ENCODE measurements at regions not wholly inside any gene's neighbourhood (a gene's known extent, or its start where the extent isn't known, plus 50 kb on each side); places are given as distances from the start of the nearest gene placed in this dataset.

DNA sequence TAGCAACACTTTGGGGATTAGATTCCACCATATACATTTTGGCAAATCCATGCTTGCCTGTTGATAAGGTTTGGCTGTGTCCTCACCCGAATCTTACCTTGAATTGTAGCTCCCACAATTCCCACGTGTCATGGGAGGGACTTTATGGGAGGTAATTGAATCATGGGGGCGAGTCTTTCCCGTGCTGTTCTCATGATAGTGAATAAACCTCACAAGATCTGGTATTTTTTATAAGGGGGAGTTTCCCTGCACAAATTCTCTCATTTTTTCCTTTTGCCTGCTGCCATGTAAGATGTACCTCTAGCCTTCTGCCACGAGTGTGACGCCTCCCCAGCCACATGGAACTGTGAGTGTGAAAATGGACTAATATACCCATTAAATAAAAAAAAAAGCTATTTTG is 265.3 kb downstream of the MRPL39 start (continued):
- TF ChIP-seq, protein P1, sequence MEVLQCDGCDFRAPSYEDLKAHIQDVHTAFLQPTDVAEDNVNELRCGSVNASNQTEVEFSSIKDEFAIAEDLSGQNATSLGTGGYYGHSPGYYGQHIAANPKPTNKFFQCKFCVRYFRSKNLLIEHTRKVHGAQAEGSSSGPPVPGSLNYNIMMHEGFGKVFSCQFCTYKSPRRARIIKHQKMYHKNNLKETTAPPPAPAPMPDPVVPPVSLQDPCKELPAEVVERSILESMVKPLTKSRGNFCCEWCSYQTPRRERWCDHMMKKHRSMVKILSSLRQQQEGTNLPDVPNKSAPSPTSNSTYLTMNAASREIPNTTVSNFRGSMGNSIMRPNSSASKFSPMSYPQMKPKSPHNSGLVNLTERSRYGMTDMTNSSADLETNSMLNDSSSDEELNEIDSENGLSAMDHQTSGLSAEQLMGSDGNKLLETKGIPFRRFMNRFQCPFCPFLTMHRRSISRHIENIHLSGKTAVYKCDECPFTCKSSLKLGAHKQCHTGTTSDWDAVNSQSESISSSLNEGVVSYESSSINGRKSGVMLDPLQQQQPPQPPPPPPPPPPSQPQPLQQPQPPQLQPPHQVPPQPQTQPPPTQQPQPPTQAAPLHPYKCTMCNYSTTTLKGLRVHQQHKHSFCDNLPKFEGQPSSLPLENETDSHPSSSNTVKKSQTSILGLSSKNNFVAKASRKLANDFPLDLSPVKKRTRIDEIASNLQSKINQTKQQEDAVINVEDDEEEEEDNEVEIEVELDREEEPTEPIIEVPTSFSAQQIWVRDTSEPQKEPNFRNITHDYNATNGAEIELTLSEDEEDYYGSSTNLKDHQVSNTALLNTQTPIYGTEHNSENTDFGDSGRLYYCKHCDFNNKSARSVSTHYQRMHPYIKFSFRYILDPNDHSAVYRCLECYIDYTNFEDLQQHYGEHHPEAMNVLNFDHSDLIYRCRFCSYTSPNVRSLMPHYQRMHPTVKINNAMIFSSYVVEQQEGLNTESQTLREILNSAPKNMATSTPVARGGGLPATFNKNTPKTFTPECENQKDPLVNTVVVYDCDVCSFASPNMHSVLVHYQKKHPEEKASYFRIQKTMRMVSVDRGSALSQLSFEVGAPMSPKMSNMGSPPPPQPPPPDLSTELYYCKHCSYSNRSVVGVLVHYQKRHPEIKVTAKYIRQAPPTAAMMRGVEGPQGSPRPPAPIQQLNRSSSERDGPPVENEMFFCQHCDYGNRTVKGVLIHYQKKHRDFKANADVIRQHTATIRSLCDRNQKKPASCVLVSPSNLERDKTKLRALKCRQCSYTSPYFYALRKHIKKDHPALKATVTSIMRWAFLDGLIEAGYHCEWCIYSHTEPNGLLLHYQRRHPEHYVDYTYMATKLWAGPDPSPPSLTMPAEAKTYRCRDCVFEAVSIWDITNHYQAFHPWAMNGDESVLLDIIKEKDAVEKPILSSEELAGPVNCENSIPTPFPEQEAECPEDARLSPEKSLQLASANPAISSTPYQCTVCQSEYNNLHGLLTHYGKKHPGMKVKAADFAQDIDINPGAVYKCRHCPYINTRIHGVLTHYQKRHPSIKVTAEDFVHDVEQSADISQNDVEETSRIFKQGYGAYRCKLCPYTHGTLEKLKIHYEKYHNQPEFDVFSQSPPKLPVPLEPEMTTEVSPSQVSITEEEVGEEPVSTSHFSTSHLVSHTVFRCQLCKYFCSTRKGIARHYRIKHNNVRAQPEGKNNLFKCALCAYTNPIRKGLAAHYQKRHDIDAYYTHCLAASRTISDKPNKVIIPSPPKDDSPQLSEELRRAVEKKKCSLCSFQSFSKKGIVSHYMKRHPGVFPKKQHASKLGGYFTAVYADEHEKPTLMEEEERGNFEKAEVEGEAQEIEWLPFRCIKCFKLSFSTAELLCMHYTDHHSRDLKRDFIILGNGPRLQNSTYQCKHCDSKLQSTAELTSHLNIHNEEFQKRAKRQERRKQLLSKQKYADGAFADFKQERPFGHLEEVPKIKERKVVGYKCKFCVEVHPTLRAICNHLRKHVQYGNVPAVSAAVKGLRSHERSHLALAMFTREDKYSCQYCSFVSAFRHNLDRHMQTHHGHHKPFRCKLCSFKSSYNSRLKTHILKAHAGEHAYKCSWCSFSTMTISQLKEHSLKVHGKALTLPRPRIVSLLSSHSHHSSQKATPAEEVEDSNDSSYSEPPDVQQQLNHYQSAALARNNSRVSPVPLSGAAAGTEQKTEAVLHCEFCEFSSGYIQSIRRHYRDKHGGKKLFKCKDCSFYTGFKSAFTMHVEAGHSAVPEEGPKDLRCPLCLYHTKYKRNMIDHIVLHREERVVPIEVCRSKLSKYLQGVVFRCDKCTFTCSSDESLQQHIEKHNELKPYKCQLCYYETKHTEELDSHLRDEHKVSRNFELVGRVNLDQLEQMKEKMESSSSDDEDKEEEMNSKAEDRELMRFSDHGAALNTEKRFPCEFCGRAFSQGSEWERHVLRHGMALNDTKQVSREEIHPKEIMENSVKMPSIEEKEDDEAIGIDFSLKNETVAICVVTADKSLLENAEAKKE (CRISPR knock-in tag; IDR thresholded peaks at IDR 0.05): no peak
- no peak for TF ChIP-seq POLR2AphosphoS5 (IDR thresholded peaks at IDR 0.05; ENCODE audit: low read depth)

DNA sequence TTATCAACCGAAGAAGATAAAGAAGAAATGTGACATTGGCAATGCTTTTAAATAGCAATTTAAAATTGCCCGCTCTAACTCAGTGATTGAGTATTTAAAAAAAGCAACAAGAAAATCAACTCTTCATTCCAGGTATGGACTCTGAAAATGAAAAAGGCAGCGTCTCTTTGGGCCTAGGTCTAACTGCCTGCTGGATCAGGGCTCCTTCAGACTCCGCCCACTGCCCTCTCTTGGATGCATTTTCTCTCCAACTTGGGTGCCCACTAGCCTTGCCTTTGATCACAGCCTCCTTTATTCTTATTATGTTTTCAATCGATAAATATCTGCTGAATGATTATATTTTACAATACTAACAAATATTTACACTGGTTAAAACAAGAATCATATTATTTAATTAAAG is 268.9 kb downstream of the MRPL39 start:
- H3K9me3 Mint-ChIP-seq: no peaks in the 10 kb centered on the region; the same call in 2 of the 3 replicates
- peak overlapping the region; percentile 66 for H3K4me2 ChIP-seq
- H3K36me3 ChIP-seq (ENCODE audit: insufficient read depth): no peaks in the 10 kb centered on the region
- DNase-seq (ENCODE audit: low spot score) (peak; percentile 30), ATAC-seq (peak; percentile 74)
- H3K27ac Mint-ChIP-seq: no peak overlapping the region
- H3K4me1 ChIP-seq (ENCODE audit: insufficient read depth): peaks cover 40% of the 10 kb centered on the region
- H3K27me3 Mint-ChIP-seq (ENCODE audit: insufficient read depth, low read depth, poor library complexity): no peaks in the 10 kb centered on the region
- H3F3A ChIP-seq (replicated peaks; ENCODE audit: low read depth): no peaks in the 10 kb centered on the region
- peaks cover 3% of the 10 kb centered on the region; the same call in 1 of the 3 replicates for H3K36me3 Mint-ChIP-seq (ENCODE audit: low read depth)
- H3K27me3 ChIP-seq (ENCODE audit: insufficient read depth): no peaks in the 10 kb centered on the region
- no peaks in the 10 kb centered on the region for H3K79me2 ChIP-seq (replicated peaks; ENCODE audit: insufficient read depth)
- no peak overlapping the region for H3K27ac ChIP-seq (ENCODE audit: low read depth)
- H3K4me1 Mint-ChIP-seq: peaks cover 41% of the 10 kb centered on the region
- no peak overlapping the region for H2AFZ ChIP-seq
- H4K20me1 ChIP-seq (replicated peaks; ENCODE audit: insufficient read depth): no peaks in the 10 kb centered on the region
- H3K4me3 ChIP-seq: 0 out of 2 replicates have a peak overlapping the region, but pooled peaks have one; percentile 2
- no peaks in the 10 kb centered on the region for H3K9me2 ChIP-seq (ENCODE audit: insufficient read depth)
- H3K4me3 Mint-ChIP-seq: no peak overlapping the region
- no peak for TF ChIP-seq ZNF331 (CRISPR knock-in tag; IDR thresholded peaks at IDR 0.05; ENCODE audit: low read depth)
- TF ChIP-seq POLR2AphosphoS5 (IDR thresholded peaks at IDR 0.05; ENCODE audit: low read depth): no peak
- TF ChIP-seq JUNB (IDR thresholded peaks at IDR 0.05; ENCODE audit: unreplicated experiment): no peak
- TF ChIP-seq CREB1 (CRISPR knock-in tag; IDR thresholded peaks at IDR 0.05; ENCODE audit: low read depth): no peak
- TF ChIP-seq REST (IDR thresholded peaks at IDR 0.05; ENCODE audit: unreplicated experiment): no peak
- TF ChIP-seq, protein P2, sequence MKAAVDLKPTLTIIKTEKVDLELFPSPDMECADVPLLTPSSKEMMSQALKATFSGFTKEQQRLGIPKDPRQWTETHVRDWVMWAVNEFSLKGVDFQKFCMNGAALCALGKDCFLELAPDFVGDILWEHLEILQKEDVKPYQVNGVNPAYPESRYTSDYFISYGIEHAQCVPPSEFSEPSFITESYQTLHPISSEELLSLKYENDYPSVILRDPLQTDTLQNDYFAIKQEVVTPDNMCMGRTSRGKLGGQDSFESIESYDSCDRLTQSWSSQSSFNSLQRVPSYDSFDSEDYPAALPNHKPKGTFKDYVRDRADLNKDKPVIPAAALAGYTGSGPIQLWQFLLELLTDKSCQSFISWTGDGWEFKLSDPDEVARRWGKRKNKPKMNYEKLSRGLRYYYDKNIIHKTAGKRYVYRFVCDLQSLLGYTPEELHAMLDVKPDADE (IDR thresholded peaks at IDR 0.05): no peak
- TF ChIP-seq CTCF (conservative IDR thresholded peaks at IDR 0.05; ENCODE audit: low read depth in 2 of 2): no peak
- TF ChIP-seq ZNF114 (CRISPR knock-in tag; IDR thresholded peaks at IDR 0.05): no peak
- TF ChIP-seq EZH2 (IDR thresholded peaks at IDR 0.05; ENCODE audit: low read depth, unreplicated experiment): no peak
- TF ChIP-seq STAT1 (IDR thresholded peaks at IDR 0.05; ENCODE audit: unreplicated experiment): no peak
- no peak for TF ChIP-seq NANOG (IDR thresholded peaks at IDR 0.05; ENCODE audit: borderline replicate concordance)

Measured in GM23338 (cell line).